WTC11 (cell line): ENCODE measurements at regions not wholly inside any gene's neighbourhood (a gene's known extent, or its start where the extent isn't known, plus 50 kb on each side); places are given as distances from the start of the nearest gene placed in this dataset.
A peak's percentile ranks its signal among the peaks of the same experiment; 100 is the strongest.

ENCODE experiments used
- ATAC-seq: fragments of 200-7000 bp; cut with Tn5 transposase; 2 replicates; pipeline ENCODE4 v1.10.0; 2021; ENCODE audit warnings: mild to moderate bottlenecking, moderate library complexity
- CTCF ChIA-PET: fragments of 300-600 bp; sonication (Branson Sonifier 250); formaldehyde crosslinking; loops from one replicate; lab custom pipeline; 2021; ENCODE audit warnings: antibody characterized with exemption; lab: Charles Lee
- POLR2A ChIA-PET: fragments of 350-600 bp; sonication (Branson Sonifier 250); formaldehyde crosslinking; loops from one replicate; lab custom pipeline; 2021; ENCODE audit warnings: antibody characterized with exemption; lab: Charles Lee
- DNase-seq: peaks from one replicate; pipeline ENCODE4 v3.0.0; 2021; ENCODE audit warnings: low spot score
- H3K27ac Mint-ChIP-seq: 2 replicates; pipeline ENCODE4 v1.8.0; 2021; ENCODE audit warnings: mixed read lengths
- H3K27me3 Mint-ChIP-seq: 2 replicates; pipeline ENCODE4 v1.8.0; 2021; ENCODE audit warnings: low read depth, mild to moderate bottlenecking, moderate library complexity, mixed read lengths
- H3K36me3 Mint-ChIP-seq: 2 replicates; pipeline ENCODE4 v1.8.0; 2021; ENCODE audit warnings: mixed read lengths
- H3K4me1 Mint-ChIP-seq: 2 replicates; pipeline ENCODE4 v1.8.0; 2022; ENCODE audit warnings: mixed read lengths
- H3K4me3 Mint-ChIP-seq: 2 replicates; pipeline ENCODE4 v1.8.0; 2021; ENCODE audit warnings: mild to moderate bottlenecking, moderate library complexity, mixed read lengths
- H3K9me3 Mint-ChIP-seq: 2 replicates; pipeline ENCODE4 v1.8.0; 2021; ENCODE audit warnings: mixed read lengths
- ETV6 ChIP-seq: sonication (generic); formaldehyde crosslinking; IDR thresholded peaks from 2 replicates; pipeline ENCODE4 v1.8.1; 2022; ENCODE audit warnings: mild to moderate bottlenecking, missing genetic modification reagents
- JAZF1 ChIP-seq: fragments of 250-450 bp; sonication (Bioruptor Pico); IDR thresholded peaks from 2 replicates; pipeline ENCODE4 v1.9.0; 2021; ENCODE audit warnings: moderate library complexity, mild to moderate bottlenecking, inconsistent platforms
- KAT7 ChIP-seq: sonication (generic); formaldehyde crosslinking; IDR thresholded peaks from 2 replicates; pipeline ENCODE4 v1.8.1; 2023; ENCODE audit warnings: missing genetic modification reagents, mild to moderate bottlenecking, borderline replicate concordance
- NFATC4 ChIP-seq: fragments of 250-450 bp; sonication (Bioruptor Pico); IDR thresholded peaks from 2 replicates; pipeline ENCODE4 v1.9.0; 2021; ENCODE audit warnings: mild to moderate bottlenecking
- NR1H2 ChIP-seq: sonication (generic); formaldehyde crosslinking; IDR thresholded peaks from 2 replicates; pipeline ENCODE4 v1.9.0; 2021; ENCODE audit warnings: mild to moderate bottlenecking, moderate library complexity, missing genetic modification reagents
- NR3C1 ChIP-seq: sonication (generic); formaldehyde crosslinking; conservative IDR thresholded peaks from 2 replicates; pipeline ENCODE4 v1.8.1; 2023; ENCODE audit warnings: low read depth, mild to moderate bottlenecking, missing genetic modification reagents
- PRRX2 ChIP-seq: fragments of 250-450 bp; sonication (Bioruptor Pico); IDR thresholded peaks from 2 replicates; pipeline ENCODE4 v1.8.0; 2021; ENCODE audit warnings: mild to moderate bottlenecking
- SMAD3 ChIP-seq: sonication (generic); formaldehyde crosslinking; IDR thresholded peaks from 2 replicates; pipeline ENCODE4 v1.8.0; 2022; ENCODE audit warnings: missing genetic modification reagents, mild to moderate bottlenecking, borderline replicate concordance
- STAT6 ChIP-seq: sonication (generic); formaldehyde crosslinking; conservative IDR thresholded peaks from 2 replicates; pipeline ENCODE4 v1.8.1; 2023; ENCODE audit warnings: mild to moderate bottlenecking, low read depth, missing genetic modification reagents, moderate library complexity
- ZBTB43 ChIP-seq: sonication (generic); formaldehyde crosslinking; IDR thresholded peaks from 2 replicates; pipeline ENCODE4 v1.8.1; 2023; ENCODE audit warnings: mild to moderate bottlenecking, missing genetic modification reagents
- ZNF138 ChIP-seq: sonication (generic); formaldehyde crosslinking; conservative IDR thresholded peaks from 2 replicates; pipeline ENCODE4 v1.8.1; 2022; ENCODE audit warnings: mild to moderate bottlenecking, moderate library complexity, missing genetic modification reagents
- ZNF219 ChIP-seq: sonication (generic); formaldehyde crosslinking; IDR thresholded peaks from 2 replicates; pipeline ENCODE4 v1.8.0; 2023; ENCODE audit warnings: missing genetic modification reagents, mild to moderate bottlenecking, borderline replicate concordance
- ZNF281 ChIP-seq: sonication (generic); formaldehyde crosslinking; IDR thresholded peaks from 2 replicates; pipeline ENCODE4 v1.8.0; 2023; ENCODE audit warnings: mild to moderate bottlenecking, missing genetic modification reagents
- ZNF396 ChIP-seq: fragments of 250-450 bp; sonication (Bioruptor Pico); IDR thresholded peaks from 2 replicates; pipeline ENCODE4 v1.8.0; 2021; ENCODE audit warnings: mild to moderate bottlenecking, moderate library complexity, borderline replicate concordance
- TF ChIP-seq, protein P1 (sequence below): fragments of 250-450 bp; sonication (Bioruptor Pico); conservative IDR thresholded peaks from 2 replicates; pipeline ENCODE4 v1.9.0; 2021; ENCODE audit warnings: mild to moderate bottlenecking
- TF ChIP-seq, protein P2 (sequence below): fragments of 250-450 bp; sonication (Bioruptor Pico); IDR thresholded peaks from 2 replicates; pipeline ENCODE4 v1.9.0; 2021; ENCODE audit warnings: mild to moderate bottlenecking

- TF ChIP-seq NR1H2 (CRISPR knock-in tag): no peak
- no peak for TF ChIP-seq ETV6 (CRISPR knock-in tag)
- no peak for TF ChIP-seq JAZF1 (CRISPR knock-in tag)
- no peak for TF ChIP-seq ZNF138 (CRISPR knock-in tag)
- TF ChIP-seq, protein P1, sequence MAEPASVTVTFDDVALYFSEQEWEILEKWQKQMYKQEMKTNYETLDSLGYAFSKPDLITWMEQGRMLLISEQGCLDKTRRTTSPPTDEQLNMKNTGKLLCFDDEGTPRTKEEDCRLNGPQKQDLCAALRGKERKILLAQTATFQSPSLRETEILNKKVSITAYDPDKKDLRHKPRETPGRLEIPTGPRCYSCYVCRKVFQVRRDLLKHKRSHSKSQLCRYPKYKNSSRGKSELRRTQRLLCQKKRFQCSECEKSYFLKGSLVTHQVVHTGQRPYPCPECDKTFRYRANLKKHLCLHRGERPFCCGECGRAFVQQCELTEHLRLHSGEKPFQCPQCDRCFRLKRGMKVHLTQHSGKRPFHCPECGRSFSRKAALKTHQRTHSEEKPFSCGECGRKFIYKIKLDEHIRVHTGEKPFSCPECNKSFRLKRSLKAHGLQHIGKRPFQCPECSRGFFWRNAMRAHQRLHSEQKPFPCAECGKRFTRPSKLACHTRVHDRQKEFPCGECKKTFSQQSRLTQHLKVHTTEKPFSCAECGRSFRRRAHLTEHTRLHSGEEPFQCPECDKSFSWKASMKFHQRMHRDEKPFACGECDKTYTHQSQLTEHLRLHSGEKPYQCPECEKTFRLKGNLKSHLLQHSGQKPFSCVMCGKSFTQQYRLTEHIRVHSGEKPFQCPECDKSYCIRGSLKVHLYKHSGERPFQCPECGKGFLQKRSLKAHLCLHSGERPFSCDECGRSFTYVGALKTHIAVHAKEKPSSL (CRISPR knock-in tag): no peak
- no peak for TF ChIP-seq NR3C1 (CRISPR knock-in tag)
- TF ChIP-seq NFATC4 (CRISPR knock-in tag): no peak
- TF ChIP-seq PRRX2 (CRISPR knock-in tag): no peak
- Mint-ChIP-seq H3K27ac (no peak overlapping the region), H3K9me3 (no peaks in the 10 kb centered on the region), H3K27me3 (no peaks in the 10 kb centered on the region), H3K4me3 (no peak overlapping the region), H3K36me3 (no peaks in the 10 kb centered on the region), H3K4me1 (peaks cover 19% of the 10 kb centered on the region)
- ChIA-PET CTCF (interaction anchor here (0.5 to 2.3 kb wide), 8 partner anchors 10 to 232 kb away, joined by 3 to 8 read pairs (median 4); no protein-coding TSS in a partner anchor), POLR2A (no interaction called here)
- DNase-seq (no peak), ATAC-seq (peak; percentile 36; the same call in 1 of the 2 replicates)
These were observed 136.8 kb upstream of the RUNX3 start for GRCh38 chr1:25066731-25067517.

- Mint-ChIP-seq H3K36me3 (no peaks in the 10 kb centered on the region), H3K9me3 (no peaks in the 10 kb centered on the region), H3K4me3 (no peak overlapping the region), H3K27me3 (no peaks in the 10 kb centered on the region), H3K4me1 (peaks cover 19% of the 10 kb centered on the region), H3K27ac (no peak overlapping the region)
- POLR2A ChIA-PET: no interaction called here
- ATAC-seq: no peak
- CTCF ChIA-PET: interaction anchor here (0.6 to 2.3 kb wide), 7 partner anchors 9 to 134 kb away, joined by 3 to 8 read pairs (median 4); no protein-coding TSS in a partner anchor
- TF ChIP-seq NFATC4 (CRISPR knock-in tag) (no peak), ZNF281 (CRISPR knock-in tag) (no peak), STAT6 (CRISPR knock-in tag) (no peak)
- DNase-seq: no peak
These were observed 136.2 kb upstream of the RUNX3 start for GRCh38 chr1:25066256-25066655.

GRCh38 chr1:25065795-25066238 is 135.7 kb upstream of the RUNX3 start:
- no peak overlapping the region for H3K4me3 Mint-ChIP-seq
- no peaks in the 10 kb centered on the region for H3K36me3 Mint-ChIP-seq
- H3K27me3 Mint-ChIP-seq: no peaks in the 10 kb centered on the region
- H3K9me3 Mint-ChIP-seq: no peaks in the 10 kb centered on the region
- CTCF ChIA-PET: interaction anchor here (0.6 to 2.3 kb wide), 7 partner anchors 9 to 133 kb away, joined by 3 to 8 read pairs (median 3); no protein-coding TSS in a partner anchor
- POLR2A ChIA-PET: no interaction called here
- DNase-seq (no peak), ATAC-seq (no peak)
- H3K4me1 Mint-ChIP-seq: peaks cover 19% of the 10 kb centered on the region
- no peak overlapping the region for H3K27ac Mint-ChIP-seq
- TF ChIP-seq ZNF219 (CRISPR knock-in tag) (no peak), ZNF396 (CRISPR knock-in tag) (no peak), SMAD3 (CRISPR knock-in tag) (no peak), KAT7 (CRISPR knock-in tag) (no peak), NFATC4 (CRISPR knock-in tag) (no peak), ZBTB43 (no peak)
- TF ChIP-seq, protein P2, sequence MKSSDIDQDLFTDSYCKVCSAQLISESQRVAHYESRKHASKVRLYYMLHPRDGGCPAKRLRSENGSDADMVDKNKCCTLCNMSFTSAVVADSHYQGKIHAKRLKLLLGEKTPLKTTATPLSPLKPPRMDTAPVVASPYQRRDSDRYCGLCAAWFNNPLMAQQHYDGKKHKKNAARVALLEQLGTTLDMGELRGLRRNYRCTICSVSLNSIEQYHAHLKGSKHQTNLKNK: no peak
